ENCODE measurements at regions not wholly inside any gene's neighbourhood (a gene's known extent, or its start where the extent isn't known, plus 50 kb on each side); places are given as distances from the start of the nearest gene placed in this dataset.

- Histone ChIP-seq H3K27me3 (ENCODE audit: insufficient read depth, low read depth, low read length) (no peaks in the 10 kb centered on the region), H2AFZ (ENCODE audit: low read depth, low read length) (no peak overlapping the region), H3K9ac (ENCODE audit: low read length) (no peak overlapping the region), H3K4me3 (ENCODE audit: low read length) (no peak overlapping the region), H4K20me1 (ENCODE audit: insufficient read depth) (no peaks in the 10 kb centered on the region), H3K9me2 (ENCODE audit: insufficient read depth, low read length) (no peaks in the 10 kb centered on the region), H3K9me3 (ENCODE audit: low read length) (no peaks in the 10 kb centered on the region), H3K36me3 (ENCODE audit: insufficient read depth, low read length) (no peaks in the 10 kb centered on the region), H3K27ac (ENCODE audit: low read length) (no peak overlapping the region), H3K79me2 (replicated peaks; ENCODE audit: insufficient read depth, low read length) (no peaks in the 10 kb centered on the region), H3K4me2 (ENCODE audit: low read length) (no peak overlapping the region), H3F3A (ENCODE audit: insufficient read depth, low read length, poor library complexity, severe bottlenecking) (no peaks in the 10 kb centered on the region)
- TF ChIP-seq RAD21 (conservative IDR thresholded peaks at IDR 0.05) (no peak), EP300 (conservative IDR thresholded peaks at IDR 0.05; ENCODE audit: poor library complexity, severe bottlenecking) (no peak), SMC3 (conservative IDR thresholded peaks at IDR 0.05; ENCODE audit: poor library complexity) (no peak), TAF1 (IDR thresholded peaks at IDR 0.05; ENCODE audit: low read depth) (no peak), REST (IDR thresholded peaks at IDR 0.05; ENCODE audit: borderline replicate concordance) (no peak), POLR2AphosphoS5 (IDR thresholded peaks at IDR 0.05) (no peak), EZH2 (IDR thresholded peaks at IDR 0.05; ENCODE audit: borderline replicate concordance, insufficient read depth, low read length, poor library complexity, severe bottlenecking) (no peak), MXI1 (conservative IDR thresholded peaks at IDR 0.05; ENCODE audit: poor library complexity, severe bottlenecking) (no peak), CTCF (IDR thresholded peaks at IDR 0.05; ENCODE audit: poor library complexity, severe bottlenecking) (no peak)
Measured at GRCh38 chr12:131363841-131364495, 346.9 kb upstream of the SFSWAP start.

- no peaks in the 10 kb centered on the region for H3K9me3 ChIP-seq (ENCODE audit: low read length)
- H3K79me2 ChIP-seq (replicated peaks; ENCODE audit: insufficient read depth, low read length), result no peaks in the 10 kb centered on the region
- no peak overlapping the region for H2AFZ ChIP-seq (ENCODE audit: low read depth, low read length)
- no peaks in the 10 kb centered on the region for H3F3A ChIP-seq (ENCODE audit: insufficient read depth, low read length, poor library complexity, severe bottlenecking)
- no peaks in the 10 kb centered on the region for H3K27me3 ChIP-seq (ENCODE audit: insufficient read depth, low read depth, low read length)
- TF ChIP-seq EP300 (conservative IDR thresholded peaks at IDR 0.05; ENCODE audit: poor library complexity, severe bottlenecking) (no peak), MXI1 (conservative IDR thresholded peaks at IDR 0.05; ENCODE audit: poor library complexity, severe bottlenecking) (no peak), RAD21 (conservative IDR thresholded peaks at IDR 0.05) (no peak), EZH2 (IDR thresholded peaks at IDR 0.05; ENCODE audit: borderline replicate concordance, insufficient read depth, low read length, poor library complexity, severe bottlenecking) (no peak), TAF1 (IDR thresholded peaks at IDR 0.05; ENCODE audit: low read depth) (no peak), POLR2AphosphoS5 (IDR thresholded peaks at IDR 0.05) (no peak), CTCF (IDR thresholded peaks at IDR 0.05; ENCODE audit: poor library complexity, severe bottlenecking) (no peak), SMC3 (conservative IDR thresholded peaks at IDR 0.05; ENCODE audit: poor library complexity) (no peak), REST (IDR thresholded peaks at IDR 0.05; ENCODE audit: borderline replicate concordance) (no peak)
- no peak overlapping the region for H3K9ac ChIP-seq (ENCODE audit: low read length)
- H4K20me1 ChIP-seq (ENCODE audit: insufficient read depth), result no peaks in the 10 kb centered on the region
- H3K9me2 ChIP-seq (ENCODE audit: insufficient read depth, low read length), result no peaks in the 10 kb centered on the region
- no peak overlapping the region for H3K4me3 ChIP-seq (ENCODE audit: low read length)
- H3K27ac ChIP-seq (ENCODE audit: low read length), result no peak overlapping the region
- no peaks in the 10 kb centered on the region for H3K36me3 ChIP-seq (ENCODE audit: insufficient read depth, low read length)
- no peak overlapping the region for H3K4me2 ChIP-seq (ENCODE audit: low read length)
Measured at GRCh38 chr12:131364903-131365820, 345.7 kb upstream of the SFSWAP start.

Measured in neural cell (in vitro differentiated cells).